Psoas muscle (tissue), 7 donors: ENCODE measurements at regions not wholly inside any gene's neighbourhood (a gene's known extent, or its start where the extent isn't known, plus 50 kb on each side); places are given as distances from the start of the nearest gene placed in this dataset.
"Not testable (repeated sequence)": the region's sequence is repeated elsewhere in the genome, so short reads cannot be mapped to it uniquely, and the experiment has no call there.

ENCODE experiments used
- ATAC-seq, 4 donors: fragments of 200-7000 bp; cut with Tn5 transposase; one replicate each; pipeline ENCODE4 v1.9.1; 2020; ENCODE audit warnings: moderate library complexity in 3 of 4, mild to moderate bottlenecking in 2 of 4
- DNase-seq, 2 donors: peaks; one replicate each; pipeline ENCODE4 v3.0.0-alpha.2; 2020
- H3K27ac ChIP-seq: fragments of 200-600 bp; one replicate; pipeline ENCODE4 v1.8.0; 2022
- H3K27me3 ChIP-seq, 3 donors: fragments of 200-600 bp in 1 of 3; one replicate each; pipeline versions ENCODE4 v1.6.1 to v1.8.0; 2013 to 2022; ENCODE audit warnings: low read length in 2 of 3, mild to moderate bottlenecking in 2 of 3, moderate library complexity in 1 of 3; ENCODE audit not compliant: insufficient read depth in 3 of 3
- H3K36me3 ChIP-seq, 2 donors: fragments of 200-600 bp in 1 of 2; one replicate each; pipeline versions ENCODE4 v1.6.1 to v1.8.0; 2013 to 2022; ENCODE audit warnings: low read depth in 1 of 2, mild to moderate bottlenecking in 1 of 2, moderate library complexity in 1 of 2; ENCODE audit not compliant: insufficient read depth in 1 of 2
- H3K4me1 ChIP-seq: fragments of 200-600 bp; one replicate; pipeline ENCODE4 v1.8.0; 2022
- H3K4me3 ChIP-seq: fragments of 200-600 bp; one replicate; pipeline ENCODE4 v1.8.0; 2022; ENCODE audit warnings: mild to moderate bottlenecking
- H3K9me3 ChIP-seq: fragments of 200-600 bp; one replicate; pipeline ENCODE4 v1.8.0; 2022
- WGBS, 3 donors: extraction: QIAGEN DNeasy Blood & Tissue Kit; methylation state at CpG; one replicate each; pipeline versions ENCODE4 v1.1.6 to v1.1.7; 2013; 5-methylcytosine and 5-hydroxymethylcytosine counted together
- intact Hi-C, 2 donors: fragments of 100-400 bp; cut with DNase I; formaldehyde crosslinking; loops; one replicate each; pipeline versions ENCODE4 v1.11.0 to v1.14.2; 2022
- TF ChIP-seq, protein P1 (sequence below): fragments of 200-600 bp; IDR thresholded peaks from one replicate; pipeline ENCODE4 v1.8.0; 2022; ENCODE audit warnings: antibody characterized with exemption
- donor health status: healthy with polysubstance abuse.
- donor health status: DM: no; HTN: no; CAD: no; lungs with moderate emphysema.
- donor health status: Bipolar disorder and iron deficiency.
- donor health status: healthy.
- donor health status: DM: yes; HTN: yes; CAD: no.
- donor health status: DM: no; HTN: no; CAD: no.
- donor health status: DM: yes; HTN: yes; CAD: no.

DNA sequence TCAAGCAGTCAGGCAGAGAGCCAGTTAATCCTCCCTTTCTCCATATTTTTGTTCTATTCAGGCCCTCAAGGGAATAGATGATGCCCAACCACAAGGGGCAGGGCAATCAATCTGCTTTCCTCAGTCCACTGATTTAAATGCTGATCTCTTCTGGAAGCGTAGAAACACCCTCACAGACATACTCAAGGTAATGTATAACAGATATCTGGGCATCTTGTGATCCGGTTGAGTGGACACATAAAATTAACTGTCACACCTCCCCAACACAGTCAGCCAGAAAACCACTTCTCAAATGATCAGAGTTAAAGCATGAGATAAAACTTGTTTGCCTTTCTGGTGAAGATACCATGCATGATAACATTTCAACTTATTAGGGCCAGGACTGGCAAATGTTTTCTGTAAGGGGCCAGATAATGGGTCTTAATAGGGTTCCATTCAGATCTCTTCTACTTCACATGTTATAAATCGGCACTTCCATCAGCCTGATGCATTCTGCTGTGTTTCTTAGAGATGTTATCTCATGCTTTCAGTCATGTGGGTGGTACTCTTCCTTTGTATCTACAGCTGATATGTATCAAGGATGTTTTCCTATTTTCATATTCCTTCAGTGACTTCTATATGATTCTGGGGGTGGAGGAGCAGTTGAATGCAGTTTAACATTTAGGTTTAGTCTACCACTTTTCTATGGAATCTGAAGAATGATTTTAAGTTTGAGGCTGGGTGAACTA, 58.9 kb upstream of the CNTLN start:
- Histone ChIP-seq H3K4me1 (no peaks in the 10 kb centered on the region), H3K36me3 (no peaks in the 10 kb centered on the region), H3K27me3 (no peaks in the 10 kb centered on the region), H3K9me3 (no peaks in the 10 kb centered on the region), H3K4me3 (no peak overlapping the region), H3K27ac (no peak overlapping the region)
- intact Hi-C loops: no loop called here
- ATAC-seq (no peak), DNase-seq (no peak)
- WGBS, 3 donors: 88 to 91% (median 89%) methylated on average over 3 of the region's 3 CpGs
- TF ChIP-seq, protein P1, sequence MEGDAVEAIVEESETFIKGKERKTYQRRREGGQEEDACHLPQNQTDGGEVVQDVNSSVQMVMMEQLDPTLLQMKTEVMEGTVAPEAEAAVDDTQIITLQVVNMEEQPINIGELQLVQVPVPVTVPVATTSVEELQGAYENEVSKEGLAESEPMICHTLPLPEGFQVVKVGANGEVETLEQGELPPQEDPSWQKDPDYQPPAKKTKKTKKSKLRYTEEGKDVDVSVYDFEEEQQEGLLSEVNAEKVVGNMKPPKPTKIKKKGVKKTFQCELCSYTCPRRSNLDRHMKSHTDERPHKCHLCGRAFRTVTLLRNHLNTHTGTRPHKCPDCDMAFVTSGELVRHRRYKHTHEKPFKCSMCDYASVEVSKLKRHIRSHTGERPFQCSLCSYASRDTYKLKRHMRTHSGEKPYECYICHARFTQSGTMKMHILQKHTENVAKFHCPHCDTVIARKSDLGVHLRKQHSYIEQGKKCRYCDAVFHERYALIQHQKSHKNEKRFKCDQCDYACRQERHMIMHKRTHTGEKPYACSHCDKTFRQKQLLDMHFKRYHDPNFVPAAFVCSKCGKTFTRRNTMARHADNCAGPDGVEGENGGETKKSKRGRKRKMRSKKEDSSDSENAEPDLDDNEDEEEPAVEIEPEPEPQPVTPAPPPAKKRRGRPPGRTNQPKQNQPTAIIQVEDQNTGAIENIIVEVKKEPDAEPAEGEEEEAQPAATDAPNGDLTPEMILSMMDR: no peak

DNA sequence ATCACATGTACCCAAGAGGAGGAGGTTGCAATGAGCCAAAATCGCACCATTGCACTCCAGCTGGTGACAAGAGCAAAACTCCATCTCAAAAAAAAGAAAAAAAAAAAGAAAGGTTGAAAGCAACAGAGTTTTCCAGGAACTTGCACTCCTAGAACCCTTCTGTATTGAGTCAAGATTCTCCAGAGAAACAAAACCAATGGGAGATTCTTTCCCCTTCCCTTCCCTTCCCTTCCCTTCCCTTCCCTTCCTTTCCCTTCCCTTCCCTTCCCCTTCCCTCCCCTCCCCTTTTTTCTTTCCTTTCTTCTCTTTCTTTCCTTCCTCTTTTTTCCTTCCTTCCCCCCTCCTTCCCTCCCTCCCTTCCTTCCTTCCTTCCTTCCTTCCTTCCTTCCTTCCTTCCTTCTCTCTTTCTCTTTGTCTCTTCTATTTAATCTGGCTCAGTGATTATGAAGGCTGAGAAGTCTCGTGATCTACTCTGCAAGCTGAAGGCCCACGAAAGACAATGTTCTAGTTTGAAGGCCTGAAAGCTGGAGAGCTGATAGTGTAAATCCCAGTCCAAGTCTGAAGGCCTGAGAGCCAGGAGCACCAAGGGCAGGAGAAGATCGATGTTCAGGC, 59.6 kb upstream of the CNTLN start:
- TF ChIP-seq, protein P1: no peak
- Histone ChIP-seq H3K4me1 (no peaks in the 10 kb centered on the region), H3K27me3 (no peaks in the 10 kb centered on the region), H3K9me3 (no peaks in the 10 kb centered on the region), H3K36me3 (no peaks in the 10 kb centered on the region), H3K4me3 (no peak overlapping the region), H3K27ac (no peak overlapping the region)
- intact Hi-C loops: no loop called here
- ATAC-seq (no peak), DNase-seq (no peak)
- 75 to 82% (median 80%) methylated on average over 4 of the region's 4 CpGs for WGBS, 3 donors

DNA sequence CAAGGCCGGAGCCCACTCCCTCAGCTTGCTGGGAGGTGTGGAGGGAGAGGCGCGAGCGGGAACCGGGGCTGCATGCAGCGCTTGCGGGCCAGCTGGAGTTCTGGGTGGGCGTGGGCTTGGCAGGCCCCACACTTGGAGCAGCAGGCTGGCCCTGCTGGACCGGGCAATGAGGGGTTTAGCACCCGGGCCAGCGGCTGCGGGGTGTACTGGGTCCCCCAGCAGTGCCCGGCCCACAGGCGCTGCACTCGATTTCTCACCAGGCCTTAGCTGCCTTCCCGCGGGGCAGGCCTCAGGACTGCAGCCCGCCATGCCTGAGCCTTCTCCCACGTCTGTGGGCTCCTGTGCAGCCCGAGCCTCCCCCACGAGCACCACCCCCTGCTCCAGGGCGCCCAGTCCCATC, 62.3 kb upstream of the CNTLN start:
- H3K4me3 ChIP-seq, H3K27me3 ChIP-seq, H3K36me3 ChIP-seq, DNase-seq, ATAC-seq, H3K9me3 ChIP-seq, intact Hi-C loops, H3K4me1 ChIP-seq, H3K27ac ChIP-seq: not testable (repeated sequence)
- WGBS, 3 donors: 93 to 96% (median 96%) methylated on average over 16 to 22 of the region's 22 CpGs

DNA sequence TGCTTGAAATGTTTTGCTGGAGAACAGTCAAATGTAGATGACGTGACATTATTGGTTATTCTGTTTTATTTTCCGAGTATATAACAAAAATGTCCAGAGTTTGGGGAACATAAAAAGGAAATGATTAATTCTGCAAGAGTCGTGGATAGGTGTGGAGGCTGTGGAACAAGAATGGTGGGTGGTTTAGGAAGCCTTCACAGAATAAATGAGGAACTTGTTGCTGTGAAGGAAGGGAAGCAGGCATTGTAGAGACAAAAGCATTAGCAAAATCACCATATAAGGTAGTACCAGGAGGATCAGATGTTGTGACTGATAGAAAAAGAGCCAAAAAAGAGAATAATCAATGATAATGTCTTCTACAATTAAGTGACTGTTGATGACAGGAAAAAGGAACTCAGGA, 66.2 kb upstream of the CNTLN start:
- Histone ChIP-seq H3K27me3 (no peaks in the 10 kb centered on the region), H3K4me3 (no peak overlapping the region), H3K9me3 (no peaks in the 10 kb centered on the region), H3K27ac (no peak overlapping the region), H3K36me3 (no peaks in the 10 kb centered on the region), H3K4me1 (no peaks in the 10 kb centered on the region)
- TF ChIP-seq, protein P1: no peak
- DNase-seq: no peak
- 84 to 86% (median 85%) methylated on average over 3 of the region's 3 CpGs for WGBS, 3 donors
- no peak for ATAC-seq
- intact Hi-C loops: no loop called here

DNA sequence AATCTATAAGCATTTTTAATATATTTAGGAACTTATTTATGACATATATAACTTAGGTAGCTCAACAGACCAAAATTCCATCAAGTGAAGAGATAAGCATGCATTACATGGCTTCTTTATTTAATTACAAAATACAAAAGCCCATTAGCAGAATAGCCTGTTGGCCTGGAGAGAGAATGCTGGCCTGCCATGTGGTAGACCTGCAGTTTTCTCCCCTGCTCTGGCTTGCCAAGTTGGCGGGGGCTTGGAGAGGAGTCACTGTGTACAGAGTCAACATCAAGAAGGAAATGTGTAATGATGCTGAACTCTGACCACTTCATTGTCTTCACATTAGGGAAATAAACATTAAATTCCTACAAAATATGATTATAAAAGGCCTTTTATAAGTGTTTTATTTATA, 69.8 kb upstream of the CNTLN start:
- intact Hi-C loops: no loop called here

More for the DNA sequence above, 69.8 kb upstream of the CNTLN start:
- no peaks in the 10 kb centered on the region for H3K36me3 ChIP-seq
- TF ChIP-seq, protein P1: no peak
- H3K9me3 ChIP-seq: no peaks in the 10 kb centered on the region
- H3K27ac ChIP-seq: no peak overlapping the region
- DNase-seq (no peak), ATAC-seq (no peak)
- no peaks in the 10 kb centered on the region for H3K4me1 ChIP-seq
- H3K4me3 ChIP-seq: no peak overlapping the region
- 66 to 89% (median 78%) methylated on average over 1 of the region's 1 CpG for WGBS, 3 donors
- H3K27me3 ChIP-seq: no peaks in the 10 kb centered on the region
